ENCODE measurements at regions not wholly inside any gene's neighbourhood (a gene's known extent, or its start where the extent isn't known, plus 50 kb on each side); places are given as distances from the start of the nearest gene placed in this dataset.
"Not testable (repeated sequence)": the region's sequence is repeated elsewhere in the genome, so short reads cannot be mapped to it uniquely, and the experiment has no call there.

DNA sequence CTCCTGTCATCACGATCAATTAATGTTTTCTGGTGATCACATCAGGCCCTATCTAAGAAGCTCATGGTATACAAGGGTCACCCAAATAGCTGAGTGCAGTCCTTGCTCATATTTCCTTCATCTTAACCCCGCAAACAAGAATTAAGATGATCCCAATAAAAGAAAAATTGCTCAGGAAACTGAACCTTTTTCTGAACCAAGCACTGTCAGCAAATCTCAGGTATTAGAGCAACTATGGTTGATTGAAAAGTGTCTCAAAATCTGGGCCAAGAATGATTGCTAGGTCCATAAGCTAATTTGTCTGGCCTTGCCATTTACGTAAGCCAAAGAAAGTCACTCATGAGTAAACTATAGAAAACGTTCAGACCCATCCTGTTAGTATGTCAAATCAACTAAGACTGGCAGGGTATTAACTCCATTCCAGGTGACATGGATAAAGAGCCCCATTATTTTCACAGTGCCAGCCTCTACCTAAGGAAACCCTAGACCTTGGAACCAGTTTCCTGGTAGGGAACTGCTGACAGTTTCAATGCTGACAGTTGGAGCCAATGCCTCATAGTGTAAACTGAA is 209.3 kb downstream of the DEPDC1B start:
- no peak for DNase-seq (ENCODE audit: extremely low read depth, low read depth, low spot score)

DNA sequence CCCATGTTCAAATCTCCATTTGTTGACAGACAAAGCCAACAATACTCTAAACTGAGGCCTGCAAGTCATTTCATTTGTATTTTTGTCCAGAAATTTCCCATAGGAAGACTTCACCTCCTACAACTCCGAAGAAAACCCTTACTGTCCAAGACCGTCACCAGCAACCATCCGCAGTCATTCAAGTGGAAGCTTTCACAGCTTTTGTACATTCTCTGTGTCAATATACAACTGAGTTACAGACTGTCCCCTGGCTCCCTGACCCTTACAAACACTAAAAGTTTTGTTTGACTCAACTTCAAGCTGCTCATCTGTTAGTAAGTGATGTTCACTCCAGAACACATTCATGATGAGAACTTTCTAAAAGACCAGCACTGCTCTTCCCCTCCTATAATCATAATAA is 210.1 kb downstream of the DEPDC1B start:
- no peak for DNase-seq (ENCODE audit: extremely low read depth, low read depth, low spot score)

DNA sequence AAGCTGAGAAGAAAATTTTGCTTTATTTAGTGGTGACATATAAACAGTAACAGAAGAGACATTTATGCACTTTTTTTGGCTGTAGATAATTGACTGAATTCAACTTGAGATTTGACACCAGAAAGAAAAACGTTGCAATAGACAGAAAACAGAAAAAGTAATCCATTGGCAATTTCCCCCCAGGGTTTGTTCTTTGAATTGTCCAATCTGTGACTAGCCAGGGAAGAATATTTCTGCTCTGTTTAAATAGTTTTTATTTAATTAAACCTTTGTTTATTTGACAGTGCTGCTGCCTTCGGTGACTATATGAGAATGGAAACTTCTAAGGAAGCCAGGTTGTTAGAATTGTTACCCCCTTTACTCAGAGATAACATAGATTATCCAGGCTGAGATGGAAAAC is 210.6 kb downstream of the DEPDC1B start:
- DNase-seq (ENCODE audit: extremely low read depth, low read depth, low spot score): no peak

DNA sequence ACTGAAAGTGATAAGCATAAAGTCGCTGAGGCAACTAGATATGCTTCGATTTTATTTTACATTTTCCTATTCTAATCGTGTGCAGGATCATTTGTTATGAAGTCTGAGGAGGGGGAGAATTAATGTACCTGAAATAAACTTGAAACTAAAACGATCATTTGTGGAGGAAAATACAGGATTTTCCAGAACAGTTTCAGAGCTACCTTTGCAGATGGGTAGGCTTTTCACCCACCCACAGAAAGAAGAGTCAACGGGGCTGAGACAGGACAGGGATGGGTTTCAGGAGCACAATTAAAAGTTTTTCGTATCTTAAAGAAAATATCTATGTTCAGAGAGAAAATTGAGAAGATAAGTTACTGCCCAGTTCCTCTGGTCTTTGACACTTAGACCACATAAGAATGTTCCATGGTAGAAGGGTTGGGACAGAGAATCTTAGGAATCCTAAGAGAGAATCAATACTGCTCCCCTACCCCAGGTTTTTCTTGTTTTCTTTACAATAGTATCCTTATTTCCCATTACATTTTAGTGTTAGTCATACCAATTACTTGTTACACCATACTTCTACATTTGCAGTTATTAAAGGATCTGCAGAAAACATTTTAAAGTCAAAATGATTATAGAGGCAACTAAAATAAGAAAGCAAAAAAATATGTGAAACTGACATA is 211.4 kb downstream of the DEPDC1B start:
- no peak for DNase-seq (ENCODE audit: extremely low read depth, low read depth, low spot score)

DNA sequence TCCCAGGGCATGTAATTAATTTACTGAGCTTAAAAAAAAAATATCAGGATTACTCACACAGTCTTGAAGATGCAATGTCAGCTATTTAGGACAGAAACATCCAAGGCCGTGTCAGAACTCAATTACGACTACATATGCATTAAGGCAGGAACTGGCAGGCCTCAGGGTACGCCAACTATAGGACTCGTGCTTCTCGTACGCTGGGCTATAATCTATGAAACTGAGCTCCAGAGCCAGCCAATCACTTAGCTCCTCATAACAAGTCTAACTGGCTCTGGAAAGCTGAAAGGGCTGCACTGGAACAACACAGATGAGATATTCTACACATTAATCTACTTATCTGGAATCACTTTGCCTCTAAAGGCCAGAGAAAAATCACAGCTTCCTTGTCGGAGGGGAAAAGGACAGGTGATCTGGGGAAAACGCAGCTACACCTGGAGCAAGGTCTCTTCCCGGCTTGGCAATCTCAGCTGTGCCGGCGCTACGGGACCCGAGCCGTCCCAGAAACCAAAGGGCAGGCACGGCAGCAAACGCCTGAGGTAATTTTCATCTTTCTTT is 212.0 kb downstream of the DEPDC1B start:
- no peak for DNase-seq (ENCODE audit: extremely low read depth, low read depth, low spot score)

DNA sequence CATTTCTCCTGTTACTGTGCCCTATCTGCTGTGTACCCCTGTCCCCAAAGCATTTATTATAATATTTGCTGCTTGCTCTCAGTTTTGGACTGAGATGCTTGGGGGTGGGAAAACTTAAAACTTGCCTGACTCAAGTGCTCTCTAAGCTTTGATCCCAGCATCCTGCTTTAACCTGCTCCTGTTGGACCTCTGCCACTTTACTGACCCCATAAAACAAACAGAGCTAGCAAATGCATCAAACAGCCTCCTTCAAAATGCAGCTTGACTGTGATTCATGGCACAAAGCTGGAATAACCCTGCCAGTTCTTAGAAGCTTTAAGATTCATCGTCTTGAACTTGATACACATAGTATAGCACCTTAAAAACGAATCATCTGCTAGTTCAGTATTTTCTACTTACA is 212.5 kb downstream of the DEPDC1B start:
- DNase-seq (ENCODE audit: extremely low read depth, low read depth, low spot score): no peak

DNA sequence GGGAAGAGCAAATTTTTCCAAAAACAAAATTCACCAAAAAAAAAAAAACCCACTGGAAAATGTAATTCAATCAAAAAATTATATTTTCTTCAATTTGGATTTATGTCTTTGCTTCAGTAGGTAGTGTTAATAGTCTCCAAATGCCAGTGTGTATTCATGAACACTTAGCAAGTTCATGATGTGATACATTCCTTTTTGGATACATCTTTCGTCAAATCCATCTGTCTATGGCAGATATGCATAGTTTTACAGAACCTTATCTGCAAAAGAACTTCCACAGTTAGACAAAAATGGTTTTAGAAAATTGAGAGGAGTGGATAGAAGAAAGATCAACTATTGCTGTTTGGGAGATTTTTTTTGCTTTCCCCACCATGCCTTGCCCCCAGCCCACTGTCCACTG is 214.6 kb downstream of the DEPDC1B start:
- DNase-seq (ENCODE audit: extremely low read depth, low read depth, low spot score): no peak

DNA sequence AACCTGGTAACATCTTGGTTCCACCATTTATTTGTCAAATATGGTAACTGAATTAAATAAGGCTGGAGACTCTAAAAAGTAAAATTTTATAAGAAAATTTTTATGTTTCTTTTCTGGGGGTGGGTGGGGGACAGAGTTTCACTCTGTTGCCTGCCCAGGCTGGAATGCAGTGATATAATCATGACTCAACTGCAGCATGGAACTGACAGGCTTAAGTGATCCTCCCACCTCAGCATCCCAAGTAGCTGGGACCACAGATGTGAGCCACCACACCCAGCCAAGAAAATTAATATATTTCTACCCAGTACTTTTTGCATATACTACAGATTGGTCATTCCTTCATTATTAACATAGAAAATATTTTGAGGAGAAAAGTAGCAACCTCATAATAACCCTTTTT is 216.9 kb downstream of the DEPDC1B start:
- no peak for DNase-seq (ENCODE audit: extremely low read depth, low read depth, low spot score)

DNA sequence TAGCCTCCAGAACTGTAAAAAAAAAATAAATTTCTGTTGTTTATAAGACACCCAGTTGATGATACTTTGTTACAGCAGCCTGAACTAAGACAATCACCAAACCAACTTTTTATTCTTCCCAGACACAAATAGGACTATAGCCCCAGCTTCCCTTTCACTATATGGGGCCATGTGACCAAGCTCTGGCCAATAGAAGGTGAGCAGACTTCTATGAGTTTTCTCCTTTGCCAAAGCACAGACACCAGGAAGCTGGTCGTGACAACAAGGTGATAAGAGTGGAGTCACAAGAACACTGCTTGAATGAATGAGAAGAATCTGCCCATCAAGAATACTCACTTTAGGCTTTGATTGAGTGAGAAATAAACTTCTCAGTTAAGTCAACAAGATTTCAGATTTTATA is 217.7 kb downstream of the DEPDC1B start:
- no peak for DNase-seq (ENCODE audit: extremely low read depth, low read depth, low spot score)

DNA sequence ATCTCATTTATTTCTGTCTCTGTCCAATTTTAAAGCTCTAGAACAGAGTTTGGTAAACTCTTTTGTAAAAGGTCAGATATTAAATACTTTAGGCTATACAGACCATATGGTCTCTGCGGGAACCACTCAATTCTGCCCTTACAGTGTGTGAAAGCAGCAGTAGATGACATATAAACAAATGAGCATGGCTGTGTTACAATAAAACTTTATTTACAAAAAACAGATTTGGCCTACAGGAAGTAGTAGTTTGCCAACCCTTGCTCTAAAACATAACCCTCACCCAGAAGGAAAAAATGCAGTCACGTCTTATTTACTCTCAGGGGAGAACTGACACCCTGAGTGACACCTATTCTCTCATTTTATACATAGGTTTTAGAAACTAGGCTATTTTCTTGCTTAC is 220.4 kb downstream of the DEPDC1B start:
- no peak for DNase-seq (ENCODE audit: extremely low read depth, low read depth, low spot score)

DNA sequence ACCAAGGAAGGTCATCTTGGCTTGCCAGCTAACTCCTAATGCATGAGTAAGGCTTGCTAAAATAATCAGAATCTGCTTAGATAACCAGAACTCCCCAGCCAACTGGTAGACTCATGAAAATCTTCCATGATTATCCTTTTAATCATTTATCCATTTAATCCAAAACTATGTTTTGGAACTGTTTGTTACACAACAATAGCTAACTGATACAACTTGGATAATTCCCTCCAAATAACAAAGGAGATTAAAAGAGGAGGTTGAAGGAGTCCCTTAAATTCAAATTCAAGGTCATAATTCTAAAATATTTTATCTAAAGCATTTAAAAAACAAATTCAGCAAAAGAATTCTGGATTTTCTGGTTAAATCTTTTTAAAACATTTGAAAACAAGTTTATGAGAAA is 222.1 kb downstream of the DEPDC1B start:
- DNase-seq (ENCODE audit: extremely low read depth, low read depth, low spot score): no peak

DNA sequence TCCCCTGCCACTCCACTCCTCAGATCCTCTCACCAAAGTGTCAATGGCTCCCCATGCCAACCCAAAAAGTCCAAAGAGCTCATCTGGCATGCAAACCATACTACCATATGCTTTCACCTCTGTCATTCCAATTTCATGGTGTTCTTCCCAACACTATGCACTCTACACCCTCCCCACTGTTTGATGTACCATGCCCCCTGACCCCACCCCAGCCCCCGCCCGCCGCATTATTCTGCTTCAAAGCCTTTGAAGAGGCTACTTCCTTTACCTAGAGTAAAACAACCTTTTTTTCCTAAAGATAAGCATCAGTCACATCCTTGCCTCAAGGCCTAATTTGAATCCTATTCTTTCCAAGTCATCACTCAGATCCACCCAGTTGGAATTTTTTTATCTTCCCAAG is 226.3 kb downstream of the DEPDC1B start:
- DNase-seq (ENCODE audit: extremely low read depth, low read depth, low spot score): no peak

DNA sequence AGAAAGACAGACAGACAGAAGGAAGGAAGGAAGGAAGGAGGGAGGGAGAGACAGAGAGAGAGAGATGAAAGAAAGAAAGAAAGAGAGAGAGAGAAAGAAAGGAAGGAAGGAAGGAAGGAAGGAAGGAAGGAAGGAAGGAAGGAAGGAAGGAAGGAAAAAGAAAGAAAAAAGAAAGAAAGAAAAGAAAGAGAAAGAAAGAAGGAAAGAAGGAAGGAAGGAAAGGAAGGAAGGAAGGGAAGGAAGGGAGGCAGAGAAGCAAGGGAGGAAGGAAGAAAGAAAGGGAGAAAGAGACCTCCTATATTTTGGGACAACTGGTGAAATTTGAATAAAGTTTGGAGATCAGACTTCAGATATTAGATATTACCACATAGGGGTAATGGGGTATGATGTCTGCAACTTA is 226.9 kb downstream of the DEPDC1B start:
- not testable (repeated sequence) for DNase-seq (ENCODE audit: extremely low read depth, low read depth, low spot score)

DNA sequence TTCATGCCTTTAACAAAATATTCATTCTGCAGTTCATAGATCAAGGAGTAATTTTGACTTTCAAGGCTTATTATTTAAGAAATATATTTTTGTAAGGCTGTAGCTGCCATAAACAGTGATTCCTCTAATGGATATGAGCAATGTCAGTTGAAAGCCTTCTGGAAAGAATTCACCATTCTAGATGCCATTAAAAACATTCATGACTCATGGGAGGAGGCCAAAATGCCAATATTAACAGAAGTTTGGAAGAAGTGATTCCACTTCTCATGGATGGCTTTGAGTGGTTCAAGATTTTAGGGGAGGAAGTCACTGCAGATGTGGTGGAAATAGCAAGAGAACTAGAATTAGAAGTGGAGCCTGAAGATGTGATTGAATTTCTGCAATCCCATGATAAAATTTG is 229.1 kb downstream of the DEPDC1B start:
- DNase-seq (ENCODE audit: extremely low read depth, low read depth, low spot score): no peak

DNA sequence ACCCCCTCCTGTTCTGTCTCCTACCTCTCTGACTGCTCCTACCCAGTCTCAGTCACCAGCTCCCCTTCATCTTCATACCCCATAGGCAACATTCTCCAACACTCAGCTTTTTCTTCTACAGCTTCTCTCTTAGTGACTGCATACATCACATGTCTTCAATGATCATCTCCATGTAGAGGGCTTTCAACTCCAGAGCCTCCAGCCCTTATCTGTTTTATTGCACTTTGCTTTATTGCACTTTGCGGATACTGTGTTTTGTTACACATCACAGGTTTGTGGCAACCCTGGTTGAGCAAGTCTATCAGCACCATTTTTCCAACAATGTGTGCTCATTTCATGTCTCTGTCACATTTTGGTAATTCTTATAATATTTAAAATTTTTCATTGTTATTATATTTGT is 230.7 kb downstream of the DEPDC1B start:
- no peak for DNase-seq (ENCODE audit: extremely low read depth, low read depth, low spot score)

DNA sequence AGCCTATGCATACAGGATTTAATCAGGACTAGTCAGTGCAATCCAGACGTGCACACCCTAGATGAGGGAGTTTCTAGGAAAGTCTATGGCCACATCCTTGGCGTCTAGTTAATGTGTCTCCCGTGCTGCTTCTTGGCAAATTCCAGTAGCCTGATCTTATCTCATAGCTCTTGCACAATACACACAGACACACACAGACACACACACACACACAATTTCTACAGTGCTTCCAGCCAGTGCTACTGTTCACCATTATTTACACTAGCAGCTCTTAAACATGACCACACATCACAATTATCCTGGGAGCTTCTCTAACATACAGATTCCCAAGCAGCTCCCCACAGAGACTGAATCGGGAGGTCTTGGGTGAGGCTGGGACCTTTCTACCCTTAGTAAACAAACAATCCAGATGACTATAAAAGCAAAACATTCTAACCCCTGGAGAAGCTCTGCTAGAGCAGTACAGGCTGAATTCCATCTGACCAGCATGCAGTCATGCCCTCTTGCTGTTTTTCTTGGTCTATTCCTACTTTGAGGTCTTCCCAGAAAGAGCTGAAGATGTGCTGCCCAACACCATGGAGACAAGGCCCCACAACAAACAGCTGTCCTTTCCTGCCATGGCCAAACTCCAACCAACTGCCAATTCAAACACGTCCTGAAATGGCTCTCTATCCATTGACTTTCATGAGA is 236.6 kb downstream of the DEPDC1B start:
- no peak for DNase-seq (ENCODE audit: extremely low read depth, low read depth, low spot score)

DNA sequence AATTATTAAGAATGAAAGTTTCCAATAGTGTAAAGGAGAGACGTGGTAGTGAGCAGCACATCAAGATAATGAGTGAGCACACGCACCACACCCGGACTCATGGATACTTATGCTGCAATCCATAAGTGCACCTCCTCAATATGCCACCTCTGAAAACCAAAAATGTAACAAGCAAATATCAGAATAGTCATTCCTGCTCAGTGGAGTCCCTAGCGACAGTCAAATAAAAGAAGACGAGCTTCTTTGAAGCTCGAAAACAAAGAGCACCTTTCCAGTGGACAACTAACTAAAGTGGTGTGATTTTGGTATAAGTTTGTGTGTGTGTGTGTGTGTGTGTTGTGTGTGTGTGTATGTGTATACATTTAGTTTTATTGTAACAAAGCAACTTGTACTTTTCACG is 241.3 kb downstream of the DEPDC1B start:
- no peak for DNase-seq (ENCODE audit: extremely low read depth, low read depth, low spot score)

DNA sequence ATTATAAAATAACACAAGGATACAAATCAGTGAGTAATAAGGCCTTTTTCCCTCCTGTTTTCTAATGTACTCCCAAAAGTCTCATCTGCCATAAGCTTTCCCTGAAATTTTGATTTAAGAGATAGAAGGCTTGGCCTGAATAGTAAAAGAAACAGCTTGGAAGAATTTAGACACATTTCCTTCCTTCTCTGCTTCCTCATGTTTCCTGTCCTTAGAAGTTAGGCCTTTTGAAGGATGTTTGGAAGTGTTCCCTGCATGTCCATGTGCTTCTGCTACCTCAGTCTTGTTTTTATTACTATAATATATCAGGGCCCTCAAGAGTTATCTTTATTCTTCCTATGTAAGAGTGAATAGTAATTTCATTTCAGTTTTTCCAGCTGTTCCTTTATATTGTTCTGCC is 242.7 kb downstream of the DEPDC1B start:
- DNase-seq (ENCODE audit: extremely low read depth, low read depth, low spot score): no peak

DNA sequence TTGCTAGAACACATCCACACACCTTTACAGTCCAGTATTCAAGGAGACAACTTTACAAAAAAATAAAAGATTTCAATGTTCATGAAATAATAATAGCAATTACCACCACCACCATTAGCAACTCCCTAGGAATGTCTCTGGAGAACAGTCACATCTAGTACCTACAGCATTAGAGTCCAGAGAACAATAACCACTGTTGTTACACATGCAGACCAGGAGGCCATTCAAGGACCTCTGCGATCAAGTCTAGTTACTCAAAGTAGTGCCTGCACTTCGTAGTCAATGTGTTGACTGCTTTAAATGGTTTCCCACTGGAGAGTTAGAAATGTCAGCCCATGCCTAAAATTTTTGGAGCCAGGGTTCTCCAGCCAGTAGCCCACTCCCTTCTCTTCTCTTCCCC is 244.4 kb downstream of the DEPDC1B start:
- DNase-seq (ENCODE audit: extremely low read depth, low read depth, low spot score): no peak

DNA sequence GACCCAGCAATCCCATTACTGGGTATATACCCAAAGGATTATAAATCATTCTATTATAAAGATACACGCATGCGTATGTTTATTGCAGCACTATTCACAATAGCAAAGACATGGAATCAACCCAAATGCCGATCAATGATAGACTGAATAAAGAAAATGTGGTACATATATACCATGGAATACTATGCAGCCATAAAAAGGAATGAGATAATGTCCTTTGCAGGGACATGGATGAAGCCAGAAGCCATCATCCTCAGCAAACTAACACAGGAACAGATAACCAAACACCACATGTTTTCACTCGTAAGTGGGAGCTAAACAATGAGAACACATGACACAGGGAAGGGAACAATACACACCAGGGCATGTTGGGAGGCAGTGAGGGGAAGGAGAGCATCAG is 245.7 kb downstream of the DEPDC1B start:
- not testable (repeated sequence) for DNase-seq (ENCODE audit: extremely low read depth, low read depth, low spot score)

DNA sequence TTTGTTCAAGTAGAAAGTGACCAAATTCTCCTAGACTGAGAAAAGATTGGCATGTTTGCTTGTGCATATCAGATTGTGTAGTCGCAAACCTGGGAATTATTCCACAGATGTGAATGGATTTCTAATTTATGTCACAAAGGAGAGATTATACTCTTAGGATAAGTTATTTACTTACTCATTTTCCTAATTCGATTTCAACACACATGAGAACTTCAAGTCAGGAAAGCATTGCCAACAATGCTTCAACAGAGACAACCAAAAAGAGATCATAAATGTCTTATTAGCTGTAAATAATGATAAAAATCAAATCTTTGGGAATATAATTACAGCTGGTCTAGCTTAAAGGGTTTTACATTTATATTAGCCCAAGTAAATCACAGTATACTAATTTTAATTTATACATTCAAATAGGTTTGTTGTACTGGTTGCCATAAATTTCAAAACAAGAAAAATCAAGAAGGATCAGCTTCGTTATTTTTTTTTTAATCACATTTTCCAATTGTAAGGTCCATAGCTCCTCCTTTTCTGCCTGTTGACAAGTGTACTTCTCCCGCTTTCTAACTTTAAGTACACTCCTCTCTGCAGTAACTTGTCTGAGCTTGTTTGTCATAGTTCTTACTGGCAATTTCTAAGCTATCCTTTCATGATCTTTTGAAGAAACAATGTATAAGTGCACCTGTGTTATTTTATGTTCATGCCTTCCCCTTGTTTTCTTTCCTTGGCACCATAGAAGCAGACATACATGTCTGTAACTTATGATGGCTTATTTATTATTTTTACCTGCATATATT is 246.6 kb downstream of the DEPDC1B start:
- no peak for DNase-seq (ENCODE audit: extremely low read depth, low read depth, low spot score)
